ENCODE measurements at regions not wholly inside any gene's neighbourhood (a gene's known extent, or its start where the extent isn't known, plus 50 kb on each side); places are given as distances from the start of the nearest gene placed in this dataset.
A peak's percentile ranks its signal among the peaks of the same experiment; 100 is the strongest.
"Not testable (repeated sequence)": the region's sequence is repeated elsewhere in the genome, so short reads cannot be mapped to it uniquely, and the experiment has no call there.

GRCh38 chr4:32684160-32684559 lies 1964.0 kb downstream of the PCDH7 start:
- DNase-seq = no peak

DNA sequence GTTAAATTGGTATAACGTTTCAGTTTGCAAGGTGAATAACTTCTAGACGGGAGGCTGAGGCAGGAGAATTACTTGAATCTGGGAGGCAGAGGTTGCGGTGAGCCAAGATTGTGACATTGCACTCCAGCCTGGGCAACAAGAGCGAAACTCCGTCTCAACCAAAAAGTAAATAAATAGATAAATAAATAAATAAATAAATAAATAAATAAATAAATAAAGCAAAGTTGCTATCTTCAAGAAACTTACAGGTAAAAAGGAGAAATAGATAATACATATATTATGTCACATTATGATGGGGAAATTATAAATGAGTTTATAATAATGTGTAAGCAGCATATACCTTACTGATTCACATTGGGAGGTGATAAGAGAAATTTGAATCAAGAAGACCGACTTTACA lies 1966.0 kb downstream of the PCDH7 start:
- DNase-seq = no peak

- no peak for DNase-seq
Measured at GRCh38 chr4:32689518-32689917, 1969.3 kb downstream of the PCDH7 start.

DNA sequence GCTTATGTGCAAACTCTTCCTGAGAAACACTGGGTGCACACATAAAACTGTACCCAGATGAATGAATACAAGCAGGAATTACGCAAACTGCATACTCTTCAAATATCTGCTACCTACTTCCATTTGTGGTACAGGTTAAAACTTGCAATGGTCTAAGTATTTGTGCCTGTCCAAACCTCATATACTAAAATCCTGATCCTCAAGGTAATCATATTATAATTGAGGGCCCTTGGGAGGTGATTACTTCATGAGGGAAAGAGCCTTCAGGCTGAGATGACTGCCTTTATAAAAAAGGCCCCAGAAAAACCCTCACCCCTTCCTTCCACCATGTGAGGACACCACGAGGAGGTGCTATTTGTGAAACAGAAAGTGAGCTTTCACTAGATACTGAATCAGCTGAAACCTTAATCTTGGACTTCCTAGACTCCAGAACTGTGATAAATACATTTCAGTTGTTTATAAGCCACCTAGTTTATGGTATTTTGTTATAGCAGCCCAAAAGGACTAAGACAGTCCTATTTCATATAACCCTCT lies 1977.2 kb downstream of the PCDH7 start:
- no peak for DNase-seq

DNA sequence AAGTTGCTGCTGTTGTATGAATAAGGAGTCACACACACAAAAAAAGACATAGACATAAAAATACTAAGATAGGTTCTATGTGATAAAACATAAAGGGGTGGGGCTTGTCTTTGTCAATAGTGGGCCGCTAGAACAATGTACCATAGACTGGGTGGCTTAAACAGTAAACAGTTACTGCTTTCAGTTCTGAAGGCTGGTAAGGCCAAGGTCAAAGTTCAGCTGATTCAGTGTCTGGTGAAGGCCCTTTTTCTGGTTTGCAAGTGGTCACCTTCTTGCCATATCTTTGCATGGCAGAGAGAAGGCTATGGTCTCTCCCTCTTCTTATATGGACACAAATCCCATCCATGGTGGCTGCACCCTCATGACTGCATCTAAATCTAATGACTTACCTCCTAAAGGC lies 1980.7 kb downstream of the PCDH7 start:
- DNase-seq = no peak

- DNase-seq = no peak
Measured at GRCh38 chr4:32706893-32707292, 1986.7 kb downstream of the PCDH7 start.

DNA sequence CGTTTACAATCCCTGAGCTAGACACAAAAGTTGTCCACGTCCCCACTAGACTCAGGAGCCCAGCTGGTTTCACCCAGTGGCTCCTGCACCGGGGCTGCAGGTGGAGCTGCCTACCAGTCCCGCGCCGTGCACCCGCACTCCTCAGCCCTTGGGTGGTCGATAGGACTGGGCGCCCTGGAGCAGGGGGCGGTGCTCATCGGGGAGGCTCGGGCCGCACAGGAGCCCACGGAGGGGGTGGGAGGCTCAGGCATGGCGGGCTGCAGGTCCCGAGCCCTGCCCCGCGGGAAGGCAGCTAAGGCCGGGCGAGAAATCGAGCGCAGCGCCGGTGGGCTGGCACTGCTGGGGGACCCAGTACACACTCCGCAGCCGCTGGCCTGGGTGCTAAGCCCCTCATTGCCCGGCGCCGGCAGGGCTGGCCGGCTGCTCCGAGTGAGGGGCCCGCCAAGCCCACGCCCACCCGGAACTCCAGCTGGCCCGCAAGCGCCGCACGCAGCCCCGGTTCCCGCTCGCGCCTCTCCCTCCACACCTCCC lies 1996.0 kb downstream of the PCDH7 start:
- not testable (repeated sequence) for DNase-seq

GRCh38 chr4:32735856-32736590 lies 2015.9 kb downstream of the PCDH7 start:
- no peak for DNase-seq

DNA sequence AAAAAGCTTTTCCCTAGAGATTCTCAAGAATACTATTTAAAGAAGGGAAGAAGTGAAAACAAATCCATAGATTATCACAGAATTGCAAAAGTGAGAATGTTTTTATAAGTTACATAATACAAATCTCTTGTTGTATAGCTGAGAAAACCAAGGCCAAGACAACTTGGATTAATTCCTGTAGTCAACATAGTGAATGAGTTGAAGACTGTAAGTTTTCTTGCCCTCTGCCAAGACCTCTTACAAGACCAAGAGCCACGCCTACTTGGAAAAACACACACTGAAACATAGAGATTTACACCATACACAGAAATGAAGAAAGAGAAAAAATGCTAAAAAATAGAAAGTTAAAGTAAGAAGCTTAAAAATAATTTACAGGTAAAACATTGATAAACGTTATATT lies 2024.0 kb downstream of the PCDH7 start:
- no peak for DNase-seq

GRCh38 chr4:32745351-32745750 lies 2025.2 kb downstream of the PCDH7 start:
- no peak for DNase-seq

- no peak for DNase-seq
Measured at GRCh38 chr4:32748061-32748460, 2027.9 kb downstream of the PCDH7 start.

- no peak for DNase-seq
Measured at GRCh38 chr4:32748498-32748897, 2028.3 kb downstream of the PCDH7 start.

DNA sequence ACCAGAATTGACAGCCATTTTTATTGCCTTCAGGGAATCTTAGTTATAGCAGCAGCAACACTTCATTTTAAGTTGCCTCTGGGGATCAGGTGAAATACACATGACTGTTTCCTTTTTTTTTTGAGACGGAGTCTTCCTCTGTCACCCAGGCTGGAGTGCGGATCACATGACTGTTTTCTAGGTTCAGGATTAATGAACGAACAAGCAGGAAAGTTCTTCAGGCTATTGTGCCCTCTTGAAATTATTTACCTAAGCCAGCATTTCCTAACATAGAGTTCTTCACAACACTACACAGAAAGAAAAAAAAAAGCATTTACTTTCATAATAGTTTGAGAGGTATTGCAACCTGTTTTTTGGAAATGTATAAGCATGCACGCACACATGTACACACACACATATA lies 2032.8 kb downstream of the PCDH7 start:
- no peak for DNase-seq

- DNase-seq = no peak
Measured at GRCh38 chr4:32768664-32769389, 2048.7 kb downstream of the PCDH7 start.

GRCh38 chr4:32771491-32771890 lies 2051.3 kb downstream of the PCDH7 start:
- DNase-seq = no peak

DNA sequence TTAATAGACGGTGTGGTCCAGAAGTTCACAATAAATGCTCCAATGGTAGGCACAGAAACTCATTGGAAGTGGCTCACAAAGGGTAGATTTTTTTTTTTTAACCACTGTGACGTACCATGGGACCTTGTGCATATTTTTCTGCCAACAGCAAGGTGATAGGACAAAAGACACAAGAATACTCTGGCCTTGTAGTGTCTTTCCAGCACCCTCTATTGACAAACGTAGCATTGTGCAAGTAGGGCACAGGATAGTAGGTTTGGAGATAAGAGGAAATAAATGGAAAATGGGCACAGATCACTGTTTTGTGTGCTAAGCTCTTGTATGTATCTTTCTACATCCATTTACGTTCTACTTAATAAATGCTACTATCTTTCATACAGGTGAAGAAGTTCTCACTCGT lies 2054.9 kb downstream of the PCDH7 start:
- peak; percentile 34 for DNase-seq

DNA sequence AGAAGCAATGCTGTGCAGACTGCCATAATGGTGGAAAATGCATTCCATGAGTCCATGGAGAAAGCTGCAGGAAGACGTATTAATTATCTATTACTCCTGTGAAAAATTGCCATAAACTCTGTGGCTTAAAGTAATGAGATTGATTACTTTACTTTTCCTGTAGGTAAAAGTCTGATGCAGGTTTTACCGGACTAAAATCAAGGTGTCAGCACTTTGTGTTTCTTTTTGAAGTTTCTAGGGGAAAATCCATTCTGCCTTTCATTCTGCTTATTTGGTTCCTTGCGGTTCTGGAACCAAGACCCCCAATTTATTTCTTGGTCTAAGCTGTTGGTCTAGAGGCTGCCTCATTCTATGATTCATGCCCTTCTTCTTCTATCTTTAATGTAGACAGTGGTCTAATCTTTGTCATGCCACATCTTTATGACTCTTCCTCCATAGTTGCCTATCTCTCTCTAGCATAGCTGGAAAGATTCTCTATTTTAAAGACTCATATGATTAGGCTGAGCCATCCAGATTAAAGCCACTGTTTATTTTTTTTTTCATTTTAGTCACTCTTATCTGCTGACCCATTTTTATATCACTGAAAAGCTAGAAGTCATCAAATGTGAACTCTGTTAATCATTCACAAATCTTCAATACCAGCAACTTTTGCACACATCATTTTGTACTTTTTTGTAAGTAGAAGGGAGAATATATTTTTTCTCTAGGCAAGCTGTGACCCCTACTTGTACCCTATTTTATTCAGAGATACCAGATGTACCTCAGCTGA lies 2056.4 kb downstream of the PCDH7 start:
- no peak for DNase-seq

- no peak for DNase-seq
Measured at GRCh38 chr4:32778025-32778424, 2057.9 kb downstream of the PCDH7 start.

- no peak for DNase-seq
Measured at GRCh38 chr4:32778938-32779337, 2058.8 kb downstream of the PCDH7 start.

GRCh38 chr4:32789026-32789608 lies 2068.9 kb downstream of the PCDH7 start:
- DNase-seq = no peak

- no peak for DNase-seq
Measured at GRCh38 chr4:32790803-32791202, 2070.6 kb downstream of the PCDH7 start.

- DNase-seq = peak; percentile 1
Measured at GRCh38 chr4:32798471-32799159, 2078.4 kb downstream of the PCDH7 start.

Measured in NCI-H69 (cell line).